HG03565 (cell line): ENCODE measurements at regions not wholly inside any gene's neighbourhood (a gene's known extent, or its start where the extent isn't known, plus 50 kb on each side); places are given as distances from the start of the nearest gene placed in this dataset.
"Not testable (repeated sequence)": the region's sequence is repeated elsewhere in the genome, so short reads cannot be mapped to it uniquely, and the experiment has no call there.

Source experiments
- ATAC-seq: cut with Tn5 transposase; IDR thresholded peaks from one replicate; pipeline ENCODE4 v1.9.1; 2021; ENCODE audit warnings: mild to moderate bottlenecking, moderate library complexity; ENCODE audit not compliant: unreplicated experiment

GRCh38 chr11:133653336-133653735, 121.0 kb upstream of the OPCML start:
- no peak for ATAC-seq

DNA sequence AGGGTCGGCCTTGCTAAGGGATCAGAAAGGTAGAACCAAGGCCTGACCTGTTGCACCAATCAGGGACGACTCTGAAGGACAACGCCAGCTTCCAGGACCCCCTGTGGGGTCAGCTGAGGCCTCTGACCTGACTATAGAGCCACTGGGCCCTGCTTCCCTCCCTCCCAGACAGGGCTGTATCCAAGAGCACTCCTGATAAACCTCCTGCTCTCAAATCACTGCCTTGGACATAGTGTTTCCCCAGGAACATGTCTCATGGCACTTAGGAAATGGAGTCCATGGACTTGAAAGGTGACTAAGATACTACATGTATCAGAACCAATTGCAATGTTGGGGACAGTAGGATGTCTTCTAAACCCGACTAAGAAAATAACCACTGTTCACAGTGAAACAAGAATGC, 117.8 kb upstream of the OPCML start:
- ATAC-seq: no peak

DNA sequence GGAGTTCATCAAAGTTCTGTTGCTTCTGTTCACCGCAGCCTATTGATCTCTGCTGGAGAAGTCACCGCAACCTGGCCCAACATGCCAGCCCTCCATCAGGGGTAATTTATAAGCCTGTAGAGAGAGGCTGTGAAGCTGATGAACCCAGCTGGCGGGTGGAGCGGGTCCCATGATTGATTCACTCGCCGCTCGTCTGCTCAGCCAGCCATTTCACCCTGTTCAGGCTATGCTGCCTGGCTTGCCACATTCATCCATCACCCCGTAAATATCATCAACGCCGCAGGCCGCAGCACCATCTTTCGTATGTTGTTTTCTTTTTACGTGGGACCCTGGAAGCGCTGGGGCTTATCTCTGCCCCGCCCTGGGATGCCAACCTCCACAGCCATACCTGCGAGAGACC, 116.7 kb upstream of the OPCML start:
- no peak for ATAC-seq

- no peak for ATAC-seq
These were observed 107.1 kb upstream of the OPCML start for GRCh38 chr11:133639408-133639807.

- no peak for ATAC-seq
These were observed 106.6 kb upstream of the OPCML start for GRCh38 chr11:133638921-133639320.

- ATAC-seq: no peak
These were observed 104.5 kb upstream of the OPCML start for GRCh38 chr11:133636711-133637355.

- no peak for ATAC-seq
These were observed 103.0 kb upstream of the OPCML start for GRCh38 chr11:133635244-133635739.

DNA sequence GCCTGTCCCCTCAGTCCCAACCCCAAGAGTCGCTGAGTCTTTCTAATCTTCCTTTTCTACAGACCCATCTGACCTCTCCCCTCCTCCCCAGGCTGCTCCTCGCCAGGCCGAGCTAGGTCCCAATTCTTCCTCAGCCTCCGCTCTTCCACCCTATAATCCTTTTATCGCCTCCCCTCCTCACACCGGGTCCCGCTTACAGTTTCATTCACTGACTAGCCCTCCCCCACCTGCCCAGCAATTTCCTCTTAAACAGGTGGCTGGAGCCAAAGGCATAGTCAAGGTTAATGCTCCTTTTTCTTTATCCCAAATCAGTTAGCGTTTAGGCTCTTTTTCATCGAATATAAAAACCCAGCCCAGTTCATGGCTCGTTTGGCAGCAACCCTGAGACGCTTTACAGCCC, 96.1 kb upstream of the OPCML start:
- not testable (repeated sequence) for ATAC-seq

DNA sequence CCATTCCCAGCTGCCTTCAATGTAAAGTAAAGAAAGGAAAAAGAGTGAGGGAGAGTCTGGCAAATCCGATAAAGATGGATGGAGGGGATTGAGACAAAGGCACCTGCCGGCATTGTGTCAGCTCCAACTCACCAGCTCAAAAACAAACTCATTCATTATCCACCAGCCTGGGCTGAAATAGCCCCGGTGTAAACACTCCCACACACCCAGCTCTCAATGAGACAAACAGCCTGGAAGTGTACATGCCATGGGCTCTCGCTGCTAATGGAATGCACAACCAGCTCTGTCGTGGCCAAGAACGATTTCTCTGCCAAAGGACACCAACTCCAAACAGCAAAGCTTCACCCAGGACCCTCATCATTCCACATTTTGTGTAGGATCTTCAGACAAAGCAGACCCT, 89.3 kb upstream of the OPCML start:
- no peak for ATAC-seq

- ATAC-seq: no peak
These were observed 87.7 kb upstream of the OPCML start for GRCh38 chr11:133619973-133620372.

DNA sequence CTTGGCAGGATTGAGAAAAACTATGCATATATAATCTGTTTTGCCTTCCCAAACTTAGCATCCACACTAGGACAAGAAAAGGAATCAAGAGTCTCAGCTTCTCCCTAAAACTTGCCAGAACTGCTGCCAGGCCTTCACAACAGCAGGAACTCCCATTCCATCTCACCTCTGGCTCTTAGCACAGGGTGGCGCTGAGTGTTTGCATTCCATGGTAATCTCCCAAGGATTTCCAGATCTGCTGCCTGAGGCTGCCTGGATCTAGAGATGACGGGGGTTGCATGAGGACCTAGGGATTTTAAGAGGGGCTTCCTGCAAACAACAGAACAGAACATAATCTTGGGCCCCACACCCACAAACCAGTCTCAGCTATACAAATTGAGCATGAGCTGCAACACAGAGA, 87.1 kb upstream of the OPCML start:
- no peak for ATAC-seq

DNA sequence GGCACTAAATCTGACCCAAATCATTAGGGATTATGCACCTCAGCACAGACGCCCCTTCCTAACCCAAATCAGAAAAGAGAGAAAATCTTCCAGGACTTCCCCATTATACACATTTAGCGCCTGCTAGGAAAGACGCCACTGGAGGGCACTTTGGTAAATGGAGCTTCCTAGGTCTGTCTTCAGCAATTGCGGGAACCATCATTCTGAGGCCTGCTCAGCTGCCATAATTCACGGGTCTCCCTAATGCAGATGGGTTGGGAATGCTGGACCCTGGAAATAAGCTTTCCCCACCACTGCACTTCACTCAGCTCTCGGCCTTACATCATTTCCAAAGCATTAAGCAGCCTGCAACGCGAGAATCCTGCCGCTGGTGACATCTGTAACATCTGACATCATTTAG, 86.2 kb upstream of the OPCML start:
- no peak for ATAC-seq

- ATAC-seq: no peak
These were observed 76.2 kb upstream of the OPCML start for GRCh38 chr11:133608496-133608895.

GRCh38 chr11:133606124-133606523, 73.8 kb upstream of the OPCML start:
- no peak for ATAC-seq

GRCh38 chr11:133605482-133605881, 73.2 kb upstream of the OPCML start:
- no peak for ATAC-seq

- no peak for ATAC-seq
These were observed 69.3 kb upstream of the OPCML start for GRCh38 chr11:133601641-133602040.

GRCh38 chr11:133600786-133601185, 68.5 kb upstream of the OPCML start:
- ATAC-seq: no peak

GRCh38 chr11:133600306-133600705, 68.0 kb upstream of the OPCML start:
- ATAC-seq: no peak

DNA sequence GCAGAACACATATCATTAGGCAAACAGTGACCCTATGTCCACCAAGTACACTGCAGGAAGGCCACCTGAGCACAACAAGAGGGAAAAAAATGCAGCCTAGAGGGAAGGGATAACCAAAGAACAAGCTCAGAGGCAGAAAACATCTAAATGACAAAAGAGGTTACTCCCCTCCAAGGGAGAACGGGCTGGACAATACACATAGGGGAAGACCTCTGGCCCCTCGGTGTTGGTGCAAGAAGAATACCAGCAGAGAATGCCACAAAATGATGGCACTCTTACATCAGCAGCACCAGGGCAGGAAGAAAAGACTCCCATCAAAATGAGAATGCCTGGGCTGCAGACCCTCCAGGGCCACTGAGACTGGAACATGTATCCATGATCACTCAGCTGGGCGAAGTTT, 66.6 kb upstream of the OPCML start:
- no peak for ATAC-seq

GRCh38 chr11:133597236-133597635, 64.9 kb upstream of the OPCML start:
- ATAC-seq: no peak

DNA sequence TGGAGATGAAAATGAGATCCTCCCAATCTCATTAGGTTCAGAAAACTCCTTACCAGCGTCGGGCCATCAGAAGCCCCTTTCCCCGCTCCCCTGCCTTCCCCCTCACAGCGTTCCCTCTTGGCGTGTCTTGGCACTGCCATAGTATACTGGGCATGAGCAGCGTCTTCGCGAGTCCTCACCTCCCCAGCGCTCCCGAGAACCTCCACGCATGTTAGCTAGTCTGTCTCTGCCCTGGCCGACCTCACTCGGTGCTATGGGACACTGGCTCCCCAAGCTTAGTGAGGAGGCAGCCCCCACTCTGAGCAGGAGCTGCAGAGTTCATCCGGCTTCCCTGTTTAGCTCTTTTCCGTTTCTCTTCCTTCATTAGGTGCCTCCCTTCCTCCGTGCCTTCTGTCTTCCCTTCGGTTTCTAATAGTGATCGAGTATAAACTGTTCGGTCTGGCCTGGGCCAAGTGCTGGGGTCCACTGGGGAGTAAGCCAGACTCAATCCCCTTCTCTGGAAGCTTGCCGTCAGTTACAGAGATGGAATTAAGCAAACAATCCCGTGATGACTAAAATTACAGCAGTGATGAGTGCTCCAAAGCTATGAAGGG, 63.8 kb upstream of the OPCML start:
- no peak for ATAC-seq

DNA sequence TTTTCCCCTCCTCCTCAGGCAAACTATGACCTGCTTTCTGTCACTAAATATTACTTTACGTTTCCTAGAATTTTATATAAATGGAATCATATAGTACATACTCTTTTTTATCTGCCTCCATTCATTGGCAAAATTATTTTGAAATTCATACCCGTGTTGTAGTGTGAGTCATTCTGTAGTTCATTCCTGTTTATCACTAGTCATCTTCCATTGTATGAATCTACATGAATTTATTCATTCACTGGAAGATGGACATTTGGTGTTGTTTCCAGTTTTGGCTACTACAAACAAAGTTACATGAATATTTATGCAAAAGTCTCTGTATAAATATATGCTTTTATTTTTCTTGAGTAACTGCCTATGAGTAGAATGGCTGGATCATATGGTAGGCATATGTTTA, 60.7 kb upstream of the OPCML start:
- no peak for ATAC-seq
